Ascending aorta (tissue), 2 donors: ENCODE measurements at regions not wholly inside any gene's neighbourhood (a gene's known extent, or its start where the extent isn't known, plus 50 kb on each side); places are given as distances from the start of the nearest gene placed in this dataset.

Source experiments
- DNase-seq, 2 donors: peaks; one replicate each; pipeline ENCODE4 v3.0.0-alpha.2; 2019; ENCODE audit warnings: low spot score in 2 of 2
- H3K27ac ChIP-seq, 2 donors: fragments of 200-600 bp; sonication (generic); one replicate each; pipeline ENCODE4 v1.5.1; 2016 to 2017; ENCODE audit warnings: mild to moderate bottlenecking in 1 of 2
- H3K27me3 ChIP-seq: fragments of 200-600 bp; sonication (generic); one replicate; pipeline ENCODE4 v1.5.1; 2017
- H3K36me3 ChIP-seq, 2 donors: fragments of 200-600 bp; sonication (generic); one replicate each; pipeline ENCODE4 v1.5.1; 2016
- H3K4me1 ChIP-seq, 2 donors: fragments of 200-600 bp; sonication (generic); one replicate each; pipeline ENCODE4 v1.5.1; 2016 to 2017; ENCODE audit warnings: mild to moderate bottlenecking in 1 of 2
- H3K4me3 ChIP-seq, 2 donors: fragments of 200-600 bp; sonication (generic); one replicate each; pipeline ENCODE4 v1.5.1; 2016 to 2017; ENCODE audit warnings: mild to moderate bottlenecking in 1 of 2
- H3K9me3 ChIP-seq, 2 donors: fragments of 200-600 bp; sonication (generic); one replicate each; pipeline ENCODE4 v1.5.1; 2016
- CTCF ChIP-seq, 3 experiments: fragments of 200-600 bp in 2 of 3; fragments of 450-650 bp in 1 of 3; sonication (generic) in 2 of 3; IDR thresholded peaks; one replicate each; pipeline ENCODE4 v1.5.1; 2016 to 2019; ENCODE audit warnings: antibody characterized with exemption in 3 of 3, mild to moderate bottlenecking in 1 of 3, moderate library complexity in 1 of 3
- intact Hi-C: fragments of 100-400 bp; cut with DNase I; formaldehyde crosslinking; loops from one replicate; pipeline ENCODE4 v1.15.1; 2023

GRCh38 chr3:164380156-164380555, 698.1 kb downstream of the SI start:
- no peak for TF ChIP-seq CTCF (IDR thresholded peaks at IDR 0.05)
- intact Hi-C loops, result no loop called here

GRCh38 chr3:164377466-164377865, 700.8 kb downstream of the SI start:
- Histone ChIP-seq H3K4me3 (no peak overlapping the region), H3K36me3 (no peaks in the 10 kb centered on the region), H3K27ac (no peak overlapping the region), H3K27me3 (no peaks in the 10 kb centered on the region), H3K9me3 (no peaks in the 10 kb centered on the region), H3K4me1 (no peaks in the 10 kb centered on the region)
- DNase-seq, result no peak
- TF ChIP-seq CTCF (IDR thresholded peaks at IDR 0.05), result no peak
- intact Hi-C loops, result no loop called here

More at GRCh38 chr3:164380156-164380555, 698.1 kb downstream of the SI start:
- no peaks in the 10 kb centered on the region for H3K27me3 ChIP-seq
- H3K27ac ChIP-seq, result no peak overlapping the region
- no peak for DNase-seq
- no peaks in the 10 kb centered on the region for H3K4me1 ChIP-seq
- no peak overlapping the region for H3K4me3 ChIP-seq
- H3K36me3 ChIP-seq, result no peaks in the 10 kb centered on the region
- no peaks in the 10 kb centered on the region for H3K9me3 ChIP-seq

GRCh38 chr3:164375995-164376394, 702.3 kb downstream of the SI start:
- TF ChIP-seq CTCF (IDR thresholded peaks at IDR 0.05), result no peak
- DNase-seq, result no peak
- Histone ChIP-seq H3K4me1 (no peaks in the 10 kb centered on the region), H3K27me3 (no peaks in the 10 kb centered on the region), H3K27ac (no peak overlapping the region), H3K9me3 (no peaks in the 10 kb centered on the region), H3K36me3 (no peaks in the 10 kb centered on the region), H3K4me3 (no peak overlapping the region)
- intact Hi-C loops, result no loop called here

- TF ChIP-seq CTCF (IDR thresholded peaks at IDR 0.05), result no peak
- Histone ChIP-seq H3K27me3 (no peaks in the 10 kb centered on the region), H3K27ac (no peak overlapping the region), H3K36me3 (no peaks in the 10 kb centered on the region), H3K4me3 (no peak overlapping the region), H3K4me1 (no peaks in the 10 kb centered on the region), H3K9me3 (no peaks in the 10 kb centered on the region)
- intact Hi-C loops, result no loop called here
- DNase-seq, result no peak
Observed at GRCh38 chr3:164375538-164375937, 702.8 kb downstream of the SI start.

GRCh38 chr3:164371681-164372080, 706.6 kb downstream of the SI start:
- Histone ChIP-seq H3K4me3 (no peak overlapping the region), H3K9me3 (no peaks in the 10 kb centered on the region), H3K27ac (no peak overlapping the region), H3K36me3 (no peaks in the 10 kb centered on the region), H3K4me1 (no peaks in the 10 kb centered on the region), H3K27me3 (no peaks in the 10 kb centered on the region)
- intact Hi-C loops, result no loop called here
- no peak for DNase-seq
- no peak for TF ChIP-seq CTCF (IDR thresholded peaks at IDR 0.05)

GRCh38 chr3:164370970-164371369, 707.3 kb downstream of the SI start:
- Histone ChIP-seq H3K4me3 (no peak overlapping the region), H3K9me3 (no peaks in the 10 kb centered on the region), H3K36me3 (no peaks in the 10 kb centered on the region), H3K27ac (no peak overlapping the region), H3K4me1 (no peaks in the 10 kb centered on the region), H3K27me3 (no peaks in the 10 kb centered on the region)
- no peak for DNase-seq
- no peak for TF ChIP-seq CTCF (IDR thresholded peaks at IDR 0.05)
- intact Hi-C loops, result no loop called here
